Stimulated activated CD4-positive, alpha-beta T cell treated with anti-CD3 and anti-CD28 coated beads, Interleukin-2, amount 100 ng/mL, for 4 hours (primary cell): ENCODE measurements at regions not wholly inside any gene's neighbourhood (a gene's known extent, or its start where the extent isn't known, plus 50 kb on each side); places are given as distances from the start of the nearest gene placed in this dataset.

Experiments used
- DNase-seq: peaks from one replicate; pipeline ENCODE4 v3.0.0-alpha.2; 2020; ENCODE audit warnings: low read depth

DNA sequence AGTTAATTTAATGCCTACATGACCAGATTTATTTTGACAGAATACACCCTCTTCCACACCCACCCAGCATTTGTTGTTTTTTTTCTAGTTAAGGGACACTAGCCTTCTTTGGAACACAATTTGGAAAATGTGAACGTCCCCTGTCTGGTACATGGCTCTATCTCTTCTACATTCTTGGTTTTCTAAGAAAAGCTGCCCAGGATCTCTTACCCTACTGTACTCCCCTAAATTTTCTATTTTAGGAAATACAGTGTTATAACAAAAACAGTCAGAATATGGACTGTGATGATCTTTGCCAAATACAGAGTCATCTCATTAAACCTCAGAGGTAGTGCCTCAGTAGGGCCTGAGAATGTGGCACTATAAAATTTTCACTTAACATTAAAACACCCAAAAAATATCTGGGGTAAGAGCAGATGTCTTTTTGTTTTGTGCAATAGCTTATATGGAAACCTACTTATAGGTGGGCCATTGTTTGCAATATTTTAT is 93.1 kb upstream of the SPON1 start:
- no peak for DNase-seq

DNA sequence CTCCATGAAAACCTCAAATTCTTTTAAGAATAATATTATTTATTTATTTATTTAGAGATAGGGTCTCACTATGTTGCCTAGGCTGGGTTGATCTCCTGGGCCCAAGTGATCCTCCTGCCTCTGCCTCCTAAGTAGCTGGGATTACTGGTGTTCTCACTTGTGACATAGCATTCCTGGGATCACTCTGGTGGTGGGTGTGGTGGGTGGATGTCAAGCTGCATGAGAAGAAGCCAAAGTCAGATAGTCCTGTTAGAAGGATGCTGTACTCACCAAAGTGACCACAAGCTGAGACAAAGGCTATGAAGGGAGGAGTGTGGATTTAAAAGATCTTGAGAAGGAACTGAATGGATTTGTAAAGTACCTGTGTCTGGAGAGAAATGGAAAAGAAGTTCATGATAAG is 87.9 kb upstream of the SPON1 start:
- DNase-seq: no peak

DNA sequence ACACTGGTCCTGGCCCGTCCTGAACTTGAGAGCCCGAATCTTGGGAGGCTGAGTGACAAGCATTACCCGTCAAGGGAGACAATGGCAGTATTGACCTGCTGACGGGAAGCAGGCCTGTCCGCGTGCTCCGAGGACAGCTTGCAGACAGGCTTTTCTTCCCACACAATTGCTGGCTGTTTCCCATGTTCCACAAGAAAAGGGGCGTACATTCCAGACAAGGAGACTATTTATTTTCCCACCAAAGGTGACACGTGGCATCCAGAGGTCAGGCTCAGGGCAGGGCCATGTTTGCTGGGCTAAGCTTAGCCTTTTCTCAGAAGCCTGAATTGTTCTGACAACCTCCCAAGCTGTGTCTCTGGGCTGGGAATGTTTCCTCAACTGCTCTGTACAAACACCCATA is 86.9 kb upstream of the SPON1 start:
- DNase-seq: no peak

DNA sequence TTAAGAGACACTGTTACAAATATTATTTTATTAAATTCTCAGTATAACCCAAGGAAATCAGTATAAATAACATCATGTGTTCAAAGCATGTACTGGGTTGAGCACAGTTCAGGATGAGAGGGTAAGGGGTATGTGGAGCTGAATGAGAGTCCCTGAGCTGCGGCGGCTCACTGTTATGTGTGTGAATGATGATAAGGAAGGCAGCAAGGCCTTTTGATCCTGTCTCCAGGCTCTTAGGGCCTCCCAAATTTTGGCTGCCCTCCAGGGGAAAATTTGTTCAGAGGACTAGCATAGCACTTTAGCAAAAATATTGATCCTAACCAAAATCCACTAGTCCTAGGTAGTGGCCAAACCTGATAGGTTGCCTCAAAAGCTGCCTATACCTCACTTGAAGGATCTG is 86.1 kb upstream of the SPON1 start:
- no peak for DNase-seq

DNA sequence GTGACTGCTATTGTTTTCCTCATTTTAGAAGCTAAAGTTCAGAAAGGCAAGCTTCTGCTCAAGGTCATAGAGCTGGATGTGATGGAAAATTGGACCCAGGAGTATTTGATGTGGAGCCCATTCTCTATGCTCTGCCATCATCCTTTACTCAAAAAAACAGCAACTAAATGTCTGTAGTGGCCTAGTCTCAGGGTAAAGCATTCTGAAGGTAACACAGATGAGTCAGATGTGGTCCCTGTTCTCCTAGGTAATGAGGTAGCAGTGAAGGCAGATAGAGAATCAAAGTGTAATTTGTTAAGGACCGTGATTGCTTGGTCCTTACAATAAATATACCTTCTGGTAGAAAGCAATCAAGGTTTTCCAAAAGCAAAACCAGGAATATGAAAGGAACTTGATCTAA is 84.4 kb upstream of the SPON1 start:
- no peak for DNase-seq

DNA sequence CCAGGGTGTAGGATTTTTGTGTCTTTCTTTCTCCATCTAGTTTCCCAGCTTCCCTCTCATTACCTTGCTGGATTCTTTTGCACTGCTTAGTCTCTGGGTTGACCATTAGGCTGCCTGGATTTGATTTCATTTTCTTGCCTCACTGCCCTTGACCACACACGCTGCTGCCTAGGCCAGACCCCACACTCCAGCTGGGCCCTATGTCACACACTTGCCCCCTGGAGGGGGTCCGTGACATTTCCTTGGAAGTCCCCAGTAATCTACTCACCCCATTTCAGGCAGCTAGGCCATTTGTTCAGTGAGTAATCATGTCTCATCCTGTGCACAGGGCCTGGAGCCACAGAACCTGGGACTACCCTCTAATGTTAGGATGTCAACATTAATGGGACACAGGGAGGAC is 81.9 kb upstream of the SPON1 start:
- no peak for DNase-seq

DNA sequence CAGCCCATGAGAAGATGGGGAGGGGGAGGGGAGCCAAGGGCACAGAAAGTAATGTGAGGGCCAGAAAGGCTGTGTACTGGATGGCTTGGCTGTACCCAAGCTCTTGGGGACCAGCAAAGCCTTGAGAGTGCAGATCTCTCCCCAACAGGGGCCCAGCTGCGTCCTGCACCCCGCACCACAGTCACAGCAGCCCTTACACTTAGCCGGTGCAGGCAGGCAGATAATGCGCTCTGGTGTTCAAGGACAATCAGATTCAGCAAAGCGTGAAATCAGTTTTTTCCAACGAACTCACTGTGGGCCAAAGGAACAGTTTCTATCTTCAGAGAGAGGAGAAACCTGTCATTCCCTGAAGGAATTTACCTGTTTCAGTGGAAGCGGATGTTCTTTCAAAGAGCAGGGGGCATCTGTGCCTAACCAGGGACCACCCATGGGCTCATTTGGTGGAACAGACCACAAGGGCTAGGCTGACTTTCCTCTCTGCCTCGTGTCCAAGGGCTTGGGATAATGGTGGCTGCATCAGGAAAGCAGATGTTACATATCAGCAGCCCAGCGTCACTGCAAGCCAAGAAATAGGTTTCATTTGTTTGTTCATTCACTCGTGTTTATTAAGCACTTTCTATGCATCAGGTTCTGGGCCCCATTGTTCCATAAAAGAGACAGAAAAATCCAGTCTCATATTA is 81.2 kb upstream of the SPON1 start:
- DNase-seq: no peak

DNA sequence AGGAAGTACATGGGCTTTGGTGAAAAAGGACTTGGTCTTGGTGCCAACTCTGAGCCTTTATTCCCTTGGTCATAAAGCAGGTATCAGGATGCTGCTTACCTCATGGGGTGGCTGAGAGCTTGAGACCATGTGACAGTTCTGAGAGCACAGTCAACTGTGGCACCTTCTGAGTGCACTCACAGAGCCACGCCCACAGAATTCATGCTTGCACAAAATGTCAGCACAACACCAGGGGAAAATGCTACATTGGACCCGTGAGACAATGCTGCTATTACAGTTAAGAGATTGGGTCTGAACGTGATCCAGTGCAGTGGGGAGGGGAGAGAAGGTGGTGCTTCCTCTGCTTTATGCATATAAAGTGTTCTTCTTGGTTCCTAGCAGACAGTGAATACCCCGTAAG is 79.5 kb upstream of the SPON1 start:
- no peak for DNase-seq

DNA sequence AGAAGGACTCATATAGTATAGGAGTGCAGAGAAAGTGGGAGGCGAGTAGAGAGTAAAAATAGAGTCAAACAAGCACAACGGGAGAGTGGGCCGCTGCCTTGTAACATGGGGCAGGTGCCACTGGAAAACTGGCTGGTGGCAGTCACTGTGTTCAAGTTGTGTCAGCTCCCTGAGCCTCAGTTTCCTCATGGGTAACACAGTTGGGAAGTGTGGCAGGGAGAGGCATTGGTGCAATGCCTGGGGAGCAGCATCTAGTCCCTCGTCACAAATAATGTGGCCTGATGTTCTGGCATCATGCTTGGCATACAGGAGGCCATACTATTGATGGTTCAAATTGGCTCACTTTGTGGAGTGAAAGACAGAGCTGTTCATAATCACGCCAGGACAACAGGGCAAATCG is 78.9 kb upstream of the SPON1 start:
- DNase-seq: no peak

DNA sequence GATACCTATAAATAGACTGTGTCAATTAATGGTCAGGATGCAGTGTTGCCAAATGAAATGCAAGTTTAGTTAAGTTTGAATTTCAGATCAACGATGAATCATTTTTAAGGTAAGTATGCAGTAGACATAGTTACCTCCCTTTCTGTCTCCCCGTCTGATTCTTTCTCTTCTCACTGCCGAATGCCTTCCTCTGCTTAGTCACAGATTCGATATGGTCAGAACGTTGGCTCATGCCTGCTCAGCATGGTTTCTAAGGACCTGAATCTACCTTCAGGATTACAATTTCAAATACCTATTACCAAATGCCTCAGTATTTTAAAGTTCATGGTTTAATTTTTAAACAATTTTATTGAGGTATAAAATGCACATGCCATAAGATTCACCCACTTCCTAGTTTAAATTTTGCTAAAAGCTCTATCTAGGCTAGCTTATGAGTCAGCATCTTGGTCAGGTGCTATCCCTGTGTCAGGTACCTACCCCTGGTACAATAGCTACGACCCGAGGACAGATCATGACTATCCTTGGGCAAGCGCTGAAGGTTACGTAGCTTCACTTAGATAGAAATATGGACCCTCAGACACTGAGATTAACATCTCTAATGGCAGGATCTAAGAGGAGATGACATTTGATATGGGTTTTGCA is 78.2 kb upstream of the SPON1 start:
- no peak for DNase-seq

DNA sequence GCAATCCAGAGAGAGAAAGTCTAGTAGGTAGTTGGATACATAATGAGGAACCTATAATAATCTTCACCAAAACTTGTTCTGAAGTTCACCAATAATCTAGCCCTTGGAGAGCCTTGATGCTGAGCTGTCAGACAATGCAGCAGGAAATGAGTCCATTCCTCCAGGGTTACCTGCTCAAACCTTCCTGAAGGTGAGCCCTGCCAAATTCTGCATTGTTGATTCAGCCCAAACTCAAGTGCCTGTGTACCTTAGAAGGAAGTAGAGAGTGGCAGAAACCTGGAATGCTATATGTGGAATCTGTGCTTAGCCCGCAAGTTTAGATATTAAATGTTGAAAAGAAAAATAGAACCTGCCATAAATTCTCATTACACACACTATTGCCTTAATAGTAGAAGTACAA is 77.4 kb upstream of the SPON1 start:
- DNase-seq: no peak

DNA sequence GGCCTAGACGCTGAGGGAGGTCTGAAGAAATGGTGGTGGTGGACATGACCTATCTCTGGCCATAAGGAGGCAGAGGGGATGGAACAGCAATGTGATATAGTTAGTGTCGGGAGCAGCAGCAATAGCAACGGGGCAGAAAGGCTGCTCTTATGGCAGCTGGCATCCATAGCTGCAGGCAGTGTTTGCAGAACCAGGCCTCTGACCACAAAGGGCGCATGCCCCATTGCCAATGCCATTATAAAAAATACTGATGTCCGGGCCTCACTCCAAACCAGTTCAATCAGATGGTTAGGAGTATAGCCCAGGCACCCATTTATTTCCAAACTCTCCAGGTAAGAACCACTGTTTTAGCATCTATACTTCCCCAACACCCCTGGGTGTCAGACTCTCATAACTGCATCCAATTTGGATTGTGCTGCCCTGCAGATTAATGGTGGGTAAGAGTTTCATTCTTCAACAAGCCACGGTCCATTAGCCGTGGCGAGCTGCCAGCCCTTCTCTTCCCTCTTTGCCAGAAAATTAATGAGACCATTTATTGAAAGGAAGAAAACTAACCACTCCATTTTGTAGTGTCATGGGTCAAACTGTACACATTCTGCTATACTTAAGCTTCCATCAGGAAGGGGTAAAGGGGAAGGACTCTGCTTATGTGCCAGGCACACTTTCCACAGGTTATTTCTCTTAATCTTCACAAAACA is 72.8 kb upstream of the SPON1 start:
- DNase-seq: no peak

DNA sequence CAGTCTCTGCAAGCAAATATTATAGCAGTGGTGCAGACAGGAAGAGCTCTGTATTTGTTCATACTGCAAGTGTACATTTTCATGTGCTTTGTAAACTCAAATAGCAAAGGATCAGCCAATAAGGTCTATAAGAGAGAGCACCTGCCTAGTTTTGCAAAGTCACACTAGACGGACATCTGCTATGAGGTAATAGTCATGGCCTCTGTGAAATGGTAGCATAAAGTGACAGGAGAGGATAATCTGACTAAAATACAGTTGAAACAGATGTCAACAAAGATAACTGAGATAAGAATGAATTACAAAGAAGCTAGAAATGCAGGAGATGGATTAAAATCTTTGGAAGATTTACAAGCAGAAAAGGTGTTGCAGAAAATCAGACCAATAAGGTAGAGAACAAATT is 70.6 kb upstream of the SPON1 start:
- no peak for DNase-seq

DNA sequence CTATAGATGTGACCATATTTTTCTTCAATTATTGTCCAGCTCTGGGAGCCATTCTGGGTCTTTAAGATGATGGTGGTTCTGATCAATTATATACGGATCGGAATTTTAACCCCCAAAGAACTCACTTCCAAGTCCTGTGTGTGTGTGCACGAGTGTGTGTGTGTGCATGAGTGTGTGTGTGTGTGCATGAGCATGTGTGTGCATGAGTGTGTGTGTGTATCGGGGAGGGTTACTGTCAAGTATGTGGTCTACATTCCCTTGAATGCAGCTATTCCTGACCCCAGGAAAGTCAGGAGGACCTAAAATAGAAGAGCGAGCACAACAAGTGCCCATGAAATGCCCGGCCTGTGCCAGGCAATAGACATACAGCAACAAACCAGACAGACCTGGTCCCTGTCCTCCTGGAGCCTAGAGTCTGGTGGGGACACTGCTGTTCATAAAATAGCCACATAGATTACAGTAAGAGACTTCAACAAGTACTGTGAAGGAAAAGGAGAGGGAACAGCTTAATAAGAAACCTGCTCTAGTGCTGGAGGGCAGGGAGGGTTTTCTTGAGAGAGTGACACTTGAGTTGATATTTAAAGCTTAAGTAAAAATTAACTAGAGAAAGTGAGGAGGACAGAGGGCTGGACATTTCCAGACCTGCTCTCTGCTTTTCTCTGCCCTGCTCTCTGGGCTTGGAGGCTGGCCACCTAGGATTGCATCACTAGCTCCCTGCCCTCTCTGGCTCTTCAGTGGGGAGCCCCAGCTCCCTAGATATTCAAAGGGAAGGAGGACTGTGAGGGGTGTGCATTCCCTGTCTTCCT is 66.1 kb upstream of the SPON1 start:
- DNase-seq: no peak

DNA sequence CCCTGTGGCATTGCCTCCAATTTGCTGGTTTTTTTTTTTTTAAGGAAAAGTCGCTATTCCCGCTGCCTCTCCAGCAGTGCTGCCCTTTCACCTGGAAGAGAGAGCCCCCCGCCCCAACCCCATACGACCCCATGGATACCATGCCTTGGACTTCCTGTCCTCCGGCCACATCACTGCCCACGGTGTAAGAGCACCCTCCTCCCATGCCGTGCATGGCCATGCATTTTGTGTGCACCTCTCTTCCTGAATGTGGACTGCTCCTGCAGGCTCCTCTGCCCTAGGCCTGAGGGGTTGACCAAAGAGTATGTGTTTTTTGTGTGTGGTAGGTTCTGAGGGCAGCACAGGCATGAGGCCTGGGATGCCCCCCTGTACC is 65.6 kb upstream of the SPON1 start:
- DNase-seq: no peak

DNA sequence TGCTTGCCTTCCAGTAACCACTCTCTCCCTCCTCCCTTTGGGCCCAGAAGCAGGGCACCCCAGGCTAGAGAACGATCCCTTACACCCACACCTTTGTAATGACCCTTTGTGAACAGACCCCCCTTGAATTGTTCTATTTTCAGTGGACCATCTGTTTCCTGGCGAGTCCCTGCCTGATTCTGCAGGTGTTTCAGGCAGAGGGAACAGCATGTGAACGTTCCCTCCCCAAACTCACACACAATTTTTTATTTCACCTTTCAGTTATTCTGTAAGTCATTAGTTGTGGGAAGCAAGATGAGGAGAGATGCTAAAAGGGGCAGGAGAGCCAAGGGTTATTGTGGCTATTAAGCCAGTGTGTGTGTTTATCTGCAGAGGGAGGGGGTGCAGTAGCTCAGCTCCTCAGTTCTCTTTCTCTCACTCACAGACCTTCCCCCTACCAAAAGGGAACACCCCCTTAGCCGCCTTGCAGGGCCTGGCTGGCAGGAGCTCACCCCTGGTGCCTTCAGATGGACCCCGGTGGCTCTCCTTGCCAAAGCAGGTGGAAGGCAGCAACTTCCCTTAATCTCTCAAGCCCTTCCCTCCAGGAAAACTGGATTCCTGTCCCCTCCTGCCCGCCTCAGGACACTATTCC is 64.8 kb upstream of the SPON1 start:
- no peak for DNase-seq

DNA sequence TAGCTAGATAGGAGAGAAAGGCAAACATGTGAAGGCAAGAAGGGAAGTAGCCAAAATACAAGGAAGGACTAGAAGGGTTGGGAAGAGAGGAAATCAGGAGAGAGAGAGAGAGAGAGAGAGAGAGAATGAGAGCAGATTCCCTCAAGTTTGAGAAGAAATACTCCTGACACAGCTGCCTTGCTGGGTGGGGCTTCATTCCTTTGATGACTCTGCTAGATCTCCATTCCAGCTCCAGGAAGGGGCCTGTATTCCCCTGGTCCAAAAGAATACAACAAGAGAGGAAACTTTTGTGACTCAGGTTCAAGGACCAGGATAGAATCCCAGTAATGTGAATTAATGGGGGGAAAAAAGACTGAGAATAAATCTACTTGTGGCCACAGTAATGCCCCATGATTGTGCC is 62.9 kb upstream of the SPON1 start:
- DNase-seq: no peak

DNA sequence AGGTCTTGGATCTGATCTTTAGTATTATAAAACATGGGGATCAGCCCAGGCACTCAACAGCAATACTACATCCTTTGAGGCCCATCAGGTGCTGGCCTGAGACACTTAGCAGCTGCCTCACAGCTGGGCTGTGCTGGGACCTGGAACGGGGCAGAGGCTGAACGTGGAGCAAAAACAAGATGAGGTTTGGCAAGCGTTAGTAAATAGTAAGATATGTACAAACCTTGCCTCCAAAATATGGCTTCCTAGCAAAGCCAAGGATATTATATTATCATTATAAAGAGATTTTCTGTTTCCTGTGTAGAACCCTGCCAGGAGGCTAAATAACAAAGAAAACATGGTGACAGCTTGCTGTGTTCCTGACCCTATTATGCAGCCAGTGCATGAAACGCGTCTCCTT is 60.0 kb upstream of the SPON1 start:
- DNase-seq: no peak

DNA sequence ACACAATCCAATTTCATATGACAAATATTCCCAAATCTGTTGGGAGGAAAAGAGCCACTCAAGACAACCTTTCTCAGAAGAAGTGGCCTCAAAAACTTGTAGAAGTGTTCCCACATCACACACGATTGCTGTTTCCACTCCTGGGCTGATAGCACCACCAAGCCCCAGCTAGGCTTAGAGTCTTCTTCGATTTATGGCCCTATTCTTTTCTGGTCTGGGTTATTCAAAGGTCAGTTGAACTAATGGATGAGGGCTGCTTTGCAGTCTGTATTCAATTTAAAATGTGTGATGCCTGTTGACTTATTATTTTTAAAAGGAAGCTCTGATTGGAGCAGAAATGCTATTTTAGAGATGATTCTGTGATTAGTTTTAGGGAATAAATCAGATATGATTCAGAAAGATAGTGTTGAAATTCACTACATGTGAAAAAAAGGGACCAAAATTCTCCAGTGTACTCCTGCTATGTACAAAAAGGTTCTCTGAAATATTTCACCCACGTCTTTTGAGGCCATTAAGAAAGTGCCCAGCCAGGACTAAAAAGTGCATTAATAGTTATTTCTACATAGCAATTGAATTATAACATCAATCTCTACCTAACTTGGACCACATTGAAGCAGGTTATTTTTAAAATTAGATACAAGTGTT is 57.3 kb upstream of the SPON1 start:
- no peak for DNase-seq

DNA sequence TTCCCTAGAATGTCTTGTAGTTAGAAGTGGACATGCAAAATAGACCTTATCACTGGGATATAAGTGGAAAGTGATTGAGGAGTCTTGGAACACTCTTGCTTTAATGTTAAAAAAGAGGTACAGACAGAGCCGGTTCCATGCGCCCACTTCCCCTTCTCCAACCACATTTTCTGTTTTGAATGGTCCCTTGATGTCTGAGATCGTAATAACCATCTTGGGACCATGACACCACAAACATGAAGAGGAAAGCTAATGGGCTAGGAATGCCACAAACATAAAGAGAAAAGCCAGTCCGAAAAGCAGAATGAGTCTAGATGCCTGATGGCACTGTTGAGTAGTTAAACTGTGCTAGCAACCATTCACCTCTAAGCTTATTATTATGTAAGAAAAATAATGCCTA is 54.8 kb upstream of the SPON1 start:
- DNase-seq: no peak

DNA sequence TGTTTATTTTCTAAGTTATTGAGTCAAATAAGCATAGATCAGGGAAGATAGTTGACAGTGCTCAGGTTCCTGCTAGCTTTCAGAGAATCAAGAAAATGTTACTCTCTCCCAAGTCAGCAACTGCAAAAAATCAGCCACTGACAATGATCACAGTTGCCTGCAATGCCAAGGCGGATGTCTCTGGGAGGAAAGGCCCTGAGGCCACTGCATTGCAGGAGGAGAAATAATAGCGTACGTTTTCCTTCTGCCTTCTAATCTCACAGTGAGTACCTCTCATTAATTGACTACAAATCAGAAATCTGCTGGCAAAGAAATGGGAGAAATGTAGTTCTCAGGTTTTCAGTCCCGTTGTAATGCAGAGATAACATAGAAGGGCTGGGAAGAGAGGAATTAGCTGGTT is 54.0 kb upstream of the SPON1 start:
- DNase-seq: no peak
